Psoas muscle (tissue), 7 donors: ENCODE measurements at regions not wholly inside any gene's neighbourhood (a gene's known extent, or its start where the extent isn't known, plus 50 kb on each side); places are given as distances from the start of the nearest gene placed in this dataset.

Experiments used
- ATAC-seq, 4 donors: fragments of 200-7000 bp; cut with Tn5 transposase; one replicate each; pipeline ENCODE4 v1.9.1; 2020; ENCODE audit warnings: moderate library complexity in 3 of 4, mild to moderate bottlenecking in 2 of 4
- DNase-seq, 2 donors: peaks; one replicate each; pipeline ENCODE4 v3.0.0-alpha.2; 2020
- H3K27ac ChIP-seq: fragments of 200-600 bp; one replicate; pipeline ENCODE4 v1.8.0; 2022
- H3K27me3 ChIP-seq, 3 donors: fragments of 200-600 bp in 1 of 3; one replicate each; pipeline versions ENCODE4 v1.6.1 to v1.8.0; 2013 to 2022; ENCODE audit warnings: low read length in 2 of 3, mild to moderate bottlenecking in 2 of 3, moderate library complexity in 1 of 3; ENCODE audit not compliant: insufficient read depth in 3 of 3
- H3K36me3 ChIP-seq, 2 donors: fragments of 200-600 bp in 1 of 2; one replicate each; pipeline versions ENCODE4 v1.6.1 to v1.8.0; 2013 to 2022; ENCODE audit warnings: low read depth in 1 of 2, mild to moderate bottlenecking in 1 of 2, moderate library complexity in 1 of 2; ENCODE audit not compliant: insufficient read depth in 1 of 2
- H3K4me1 ChIP-seq: fragments of 200-600 bp; one replicate; pipeline ENCODE4 v1.8.0; 2022
- H3K4me3 ChIP-seq: fragments of 200-600 bp; one replicate; pipeline ENCODE4 v1.8.0; 2022; ENCODE audit warnings: mild to moderate bottlenecking
- H3K9me3 ChIP-seq: fragments of 200-600 bp; one replicate; pipeline ENCODE4 v1.8.0; 2022
- CTCF ChIP-seq: fragments of 200-600 bp; IDR thresholded peaks from one replicate; pipeline ENCODE4 v1.8.0; 2022; ENCODE audit warnings: antibody characterized with exemption
- WGBS, 3 donors: extraction: QIAGEN DNeasy Blood & Tissue Kit; methylation state at CpG; one replicate each; pipeline versions ENCODE4 v1.1.6 to v1.1.7; 2013; 5-methylcytosine and 5-hydroxymethylcytosine counted together
- intact Hi-C, 2 donors: fragments of 100-400 bp; cut with DNase I; formaldehyde crosslinking; loops; one replicate each; pipeline versions ENCODE4 v1.11.0 to v1.14.2; 2022
- donor health status: healthy with polysubstance abuse.
- donor health status: DM: no; HTN: no; CAD: no; lungs with moderate emphysema.
- donor health status: Bipolar disorder and iron deficiency.
- donor health status: healthy.
- donor health status: DM: yes; HTN: yes; CAD: no.
- donor health status: DM: no; HTN: no; CAD: no.
- donor health status: DM: yes; HTN: yes; CAD: no.

DNA sequence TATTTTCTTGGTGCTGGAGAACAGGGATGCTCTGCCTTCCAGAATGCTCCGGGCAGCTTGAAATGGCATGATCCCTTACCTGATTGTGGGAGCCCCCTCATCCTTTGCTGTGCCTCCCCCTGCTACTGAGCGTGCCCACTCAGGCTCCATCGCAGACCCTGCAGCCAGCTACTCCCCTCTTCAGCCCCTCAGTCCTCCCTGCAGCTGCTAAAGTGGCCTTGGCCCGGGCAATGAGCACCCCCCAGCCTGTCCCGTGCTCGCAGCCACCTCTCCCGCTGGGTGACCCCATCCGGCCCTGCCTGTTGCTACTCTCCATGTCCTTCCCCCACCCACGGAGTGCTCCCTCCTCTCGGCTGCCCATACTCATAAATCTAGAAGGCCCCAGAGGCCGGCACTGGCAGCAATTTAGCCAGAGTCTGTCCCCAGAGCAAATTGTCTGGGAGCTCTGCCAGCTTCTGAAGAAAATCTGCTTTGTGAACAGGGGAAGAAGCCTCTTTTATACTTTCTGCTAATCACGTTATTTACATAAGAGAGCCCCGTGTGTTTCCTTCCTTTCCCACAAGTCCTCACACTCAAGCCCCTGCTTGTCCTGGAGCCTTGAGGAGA, 143.7 kb upstream of the FRMD6 start:
- Histone ChIP-seq H3K27ac (no peak overlapping the region), H3K4me3 (no peak overlapping the region), H3K9me3 (no peaks in the 10 kb centered on the region), H3K4me1 (no peaks in the 10 kb centered on the region), H3K27me3 (no peaks in the 10 kb centered on the region), H3K36me3 (no peaks in the 10 kb centered on the region)
- no peak for TF ChIP-seq CTCF
- ATAC-seq = peak in 3 of 4 donors; percentile 47 to 69 (median 51)
- intact Hi-C loops = no loop called here
- peak; percentile 47 to 78 for DNase-seq
- 10 to 31% (median 13%) methylated on average over 13 of the region's 13 CpGs for WGBS, 3 donors

DNA sequence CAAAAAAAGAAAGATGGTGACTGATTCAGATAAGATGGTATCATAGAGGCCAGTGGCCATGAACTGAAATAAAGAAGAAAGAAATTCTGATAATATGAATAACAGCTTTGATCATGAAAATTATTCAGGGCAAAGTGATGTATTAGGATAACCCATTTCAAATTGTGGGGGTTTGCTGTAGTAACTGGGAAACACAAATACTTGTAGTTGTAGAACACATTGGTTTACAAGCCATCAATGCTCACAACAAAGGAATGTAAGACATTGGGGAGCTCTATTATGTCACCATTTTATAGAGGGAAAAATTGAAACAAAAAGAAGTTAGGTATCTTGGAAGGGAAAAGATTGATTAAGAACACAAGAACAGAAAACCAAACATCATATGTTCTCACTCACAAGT, 140.4 kb upstream of the FRMD6 start:
- Histone ChIP-seq H3K27me3 (no peaks in the 10 kb centered on the region), H3K36me3 (no peaks in the 10 kb centered on the region), H3K9me3 (no peaks in the 10 kb centered on the region), H3K27ac (no peak overlapping the region), H3K4me3 (no peak overlapping the region), H3K4me1 (no peaks in the 10 kb centered on the region)
- DNase-seq (no peak), ATAC-seq (no peak)
- no peak for TF ChIP-seq CTCF
- intact Hi-C loops = no loop called here

GRCh38 chr14:51512316-51512715, 139.4 kb upstream of the FRMD6 start:
- 46 to 93% (median 70%) methylated on average over 2 of the region's 2 CpGs for WGBS, 3 donors
- Histone ChIP-seq H3K27me3 (no peaks in the 10 kb centered on the region), H3K27ac (no peak overlapping the region), H3K36me3 (no peaks in the 10 kb centered on the region), H3K4me3 (no peak overlapping the region), H3K9me3 (no peaks in the 10 kb centered on the region), H3K4me1 (no peaks in the 10 kb centered on the region)
- DNase-seq (no peak), ATAC-seq (no peak)
- intact Hi-C loops = no loop called here
- no peak for TF ChIP-seq CTCF

GRCh38 chr14:51513281-51513680, 138.4 kb upstream of the FRMD6 start:
- Histone ChIP-seq H3K4me1 (no peaks in the 10 kb centered on the region), H3K9me3 (no peaks in the 10 kb centered on the region), H3K27me3 (no peaks in the 10 kb centered on the region), H3K4me3 (no peak overlapping the region), H3K36me3 (no peaks in the 10 kb centered on the region), H3K27ac (no peak overlapping the region)
- no peak for ATAC-seq
- no peak for TF ChIP-seq CTCF
- 66 to 84% (median 68%) methylated on average over 3 of the region's 3 CpGs for WGBS, 3 donors
- no peak for DNase-seq
- intact Hi-C loops = no loop called here

GRCh38 chr14:51513933-51514332, 137.8 kb upstream of the FRMD6 start:
- Histone ChIP-seq H3K36me3 (no peaks in the 10 kb centered on the region), H3K27me3 (no peaks in the 10 kb centered on the region), H3K4me1 (no peaks in the 10 kb centered on the region), H3K4me3 (no peak overlapping the region), H3K9me3 (no peaks in the 10 kb centered on the region), H3K27ac (no peak overlapping the region)
- no peak for TF ChIP-seq CTCF
- intact Hi-C loops = no loop called here
- 91 to 95% (median 91%) methylated on average over 2 of the region's 2 CpGs for WGBS, 3 donors
- no peak for DNase-seq
- ATAC-seq = no peak
